Esophagus squamous epithelium (tissue), 4 donors: ENCODE measurements at regions not wholly inside any gene's neighbourhood (a gene's known extent, or its start where the extent isn't known, plus 50 kb on each side); places are given as distances from the start of the nearest gene placed in this dataset.

ENCODE experiments used
- CTCF ChIP-seq, 6 experiments: fragments of 450-650 bp in 4 of 6; fragments of 200-600 bp in 2 of 6; sonication (generic) in 2 of 6; IDR thresholded peaks; one replicate each; pipeline ENCODE4 v1.5.1; 2016 to 2019; ENCODE audit warnings: antibody characterized with exemption in 6 of 6, mild to moderate bottlenecking in 4 of 6, moderate library complexity in 4 of 6
- POLR2A ChIP-seq, 4 donors: fragments of 450-650 bp; IDR thresholded peaks; one replicate each; pipeline ENCODE4 v1.6.1; 2017; ENCODE audit warnings: antibody characterized with exemption in 4 of 4, mild to moderate bottlenecking in 4 of 4, moderate library complexity in 3 of 4

GRCh38 chr20:40218316-40218969, 470.6 kb downstream of the MAFB start:
- no peak for TF ChIP-seq CTCF (IDR thresholded peaks at IDR 0.05)
- no peak for TF ChIP-seq POLR2A (IDR thresholded peaks at IDR 0.05)
